GM21717 (cell line): ENCODE measurements at regions not wholly inside any gene's neighbourhood (a gene's known extent, or its start where the extent isn't known, plus 50 kb on each side); places are given as distances from the start of the nearest gene placed in this dataset.
A peak's percentile ranks its signal among the peaks of the same experiment; 100 is the strongest.
"Not testable (repeated sequence)": the region's sequence is repeated elsewhere in the genome, so short reads cannot be mapped to it uniquely, and the experiment has no call there.

Experiments
- ATAC-seq: cut with Tn5 transposase; IDR thresholded peaks from one replicate; pipeline ENCODE4 v1.9.1; 2021; ENCODE audit warnings: mild to moderate bottlenecking, moderate library complexity; ENCODE audit not compliant: unreplicated experiment

DNA sequence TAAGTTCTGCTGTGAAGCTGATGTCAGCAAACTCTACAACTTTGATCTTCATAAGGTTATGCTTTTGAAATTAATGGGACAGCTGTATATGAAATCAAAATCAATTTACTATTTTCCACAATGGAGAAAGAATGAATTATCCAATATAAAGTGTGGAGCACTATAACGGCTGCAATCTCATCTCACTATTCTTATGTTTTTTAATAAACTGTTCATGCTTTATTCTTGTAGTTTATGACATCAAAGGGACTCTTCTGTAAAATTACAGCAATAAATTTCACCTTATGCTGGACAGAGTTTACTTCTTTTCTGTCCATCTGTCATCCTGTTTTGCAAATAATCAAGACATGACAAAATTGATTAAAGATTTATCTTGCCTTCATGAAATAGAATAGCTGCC is 192.5 kb downstream of the TECRL start:
- no peak for ATAC-seq

DNA sequence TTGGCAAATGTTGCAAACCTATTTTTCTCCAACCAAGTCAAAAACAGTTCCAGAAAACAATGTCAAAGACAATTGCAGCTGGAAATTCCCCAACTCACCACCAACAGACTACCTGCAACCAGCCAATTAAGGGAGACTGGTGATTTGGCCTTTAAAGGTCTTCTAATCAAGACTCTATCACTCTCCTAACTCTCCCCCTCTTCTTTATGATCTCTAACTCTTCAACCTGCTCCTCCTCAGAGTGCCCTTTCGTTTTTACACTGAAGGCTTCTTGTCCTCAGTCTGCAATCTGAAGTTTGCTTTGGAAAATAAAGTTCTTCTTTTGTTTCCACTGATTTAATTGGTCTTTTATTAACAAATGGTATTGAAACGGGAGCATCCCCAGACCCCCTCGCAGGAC is 203.9 kb downstream of the TECRL start:
- ATAC-seq = no peak

DNA sequence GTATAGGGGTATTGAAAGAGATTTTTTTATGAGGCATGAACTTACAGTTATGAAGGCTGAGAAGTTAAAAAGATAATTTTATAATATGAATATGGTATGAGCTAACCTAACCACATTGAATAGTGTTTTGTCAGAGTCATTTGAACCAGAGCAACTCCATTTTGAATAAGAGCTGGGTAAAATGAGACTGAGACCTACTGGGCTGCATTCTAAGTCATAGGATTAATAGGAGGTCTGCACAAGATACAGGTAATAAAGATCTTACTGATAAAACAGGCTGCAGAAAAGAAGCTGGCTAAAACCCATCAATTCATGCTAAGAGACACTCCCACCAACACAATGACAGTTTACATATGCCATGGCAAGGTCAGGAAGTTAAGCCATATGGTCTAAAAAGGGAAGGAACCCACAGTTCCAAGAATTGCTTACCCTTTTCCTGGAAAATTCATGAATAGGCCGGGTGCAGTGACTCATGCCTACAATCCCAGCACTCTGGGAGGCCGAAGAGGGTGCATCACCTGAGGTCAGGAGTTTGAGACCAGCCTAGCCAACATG is 209.2 kb downstream of the TECRL start:
- no peak for ATAC-seq

DNA sequence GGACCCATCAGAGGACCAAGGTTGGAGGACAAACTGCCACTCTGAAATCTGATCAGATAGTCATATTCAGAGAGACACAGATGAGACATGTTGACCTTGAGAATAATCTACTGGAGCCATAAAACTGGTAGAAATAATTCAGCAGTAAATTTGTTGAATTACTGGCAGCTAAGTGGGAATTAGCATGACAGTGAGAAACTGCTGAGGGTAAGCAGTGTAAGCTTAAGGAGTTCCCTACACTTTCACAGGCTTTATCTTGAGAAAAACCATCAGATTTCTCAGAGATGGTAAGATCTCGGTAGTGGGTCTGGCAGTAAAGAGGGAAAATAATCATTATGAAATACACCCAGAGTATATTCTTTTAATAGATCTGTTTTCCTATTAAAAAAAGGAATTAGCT is 213.7 kb downstream of the TECRL start:
- ATAC-seq = no peak

DNA sequence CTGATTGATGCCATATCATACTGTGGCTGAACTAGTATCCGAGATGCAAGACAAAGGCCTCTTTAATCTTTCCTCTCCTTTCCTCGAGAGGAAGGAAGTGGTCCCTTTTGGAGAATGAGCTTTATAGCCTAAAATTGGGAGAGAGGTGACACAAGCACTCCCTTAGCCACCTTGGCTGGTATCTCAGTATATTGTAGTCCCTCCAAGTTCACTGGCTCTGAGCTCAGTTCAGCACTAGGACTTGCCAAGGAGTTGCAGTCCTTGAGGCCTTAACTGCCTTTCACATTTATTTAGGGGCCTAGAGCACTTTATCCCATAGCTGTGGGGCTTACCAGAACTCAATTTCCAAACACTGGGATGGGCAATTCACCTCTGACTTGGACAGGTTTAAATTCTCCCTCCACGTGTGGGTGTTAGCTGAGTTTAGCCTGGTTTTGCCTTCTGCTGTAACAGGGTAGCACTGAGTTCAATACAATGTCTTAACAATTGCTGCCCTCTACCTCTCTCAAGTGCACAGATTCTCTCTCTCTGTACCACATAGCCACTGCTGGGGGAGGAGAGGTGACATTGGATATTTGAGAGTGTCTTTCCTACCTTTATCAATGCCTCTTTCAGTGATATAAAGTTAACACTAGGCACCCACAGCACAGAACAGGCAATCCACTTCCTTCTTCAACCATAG is 216.4 kb downstream of the TECRL start:
- no peak for ATAC-seq

DNA sequence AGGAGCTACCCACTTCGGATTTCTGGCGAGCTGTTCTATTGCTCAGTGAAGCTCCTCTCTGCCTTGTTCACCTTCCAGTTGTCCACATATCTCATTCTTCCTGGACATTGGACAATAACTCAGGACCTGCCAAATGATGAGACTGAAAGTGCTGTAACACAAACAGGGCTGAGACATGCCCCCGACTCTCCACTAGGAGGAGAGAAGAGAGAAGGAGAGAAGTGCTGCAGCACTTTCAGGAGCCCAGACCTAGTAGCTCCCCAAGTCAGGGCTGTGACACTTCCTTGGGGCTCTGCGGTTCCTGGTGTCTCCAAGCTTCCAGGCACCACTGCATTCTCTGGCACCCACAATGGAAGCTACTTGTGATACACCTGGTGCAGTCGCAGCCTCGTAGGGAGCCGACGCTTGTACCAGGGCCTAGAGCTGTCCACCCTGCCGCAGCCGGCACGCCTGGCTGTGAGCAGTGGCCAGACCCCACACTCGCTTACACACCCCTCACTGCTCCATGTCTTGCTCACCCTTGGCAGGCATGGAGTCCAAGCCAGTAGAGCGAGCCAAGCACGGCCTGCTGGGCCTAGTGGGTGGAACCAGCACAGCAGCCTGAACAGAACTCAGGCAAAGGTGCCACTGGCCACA is 234.9 kb downstream of the TECRL start:
- ATAC-seq = no peak

DNA sequence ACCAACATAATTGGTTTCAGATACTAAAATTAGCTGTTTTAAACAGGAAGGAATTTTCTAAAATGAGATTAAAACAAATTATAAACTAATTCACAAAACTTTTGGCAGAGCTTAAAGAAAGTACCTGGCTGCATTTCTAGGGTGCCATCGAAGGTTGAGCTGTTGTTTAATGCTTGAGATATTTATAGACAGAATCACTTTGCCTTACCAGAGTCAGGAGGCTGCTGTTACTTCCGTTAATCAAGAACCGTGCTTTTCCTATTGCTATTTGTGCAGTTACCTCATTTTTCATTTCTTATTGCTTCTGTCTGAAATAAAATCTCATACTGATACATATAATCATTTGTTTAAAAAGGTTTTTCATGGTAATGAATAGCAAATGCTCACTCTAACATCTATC is 242.9 kb downstream of the TECRL start:
- ATAC-seq = no peak

DNA sequence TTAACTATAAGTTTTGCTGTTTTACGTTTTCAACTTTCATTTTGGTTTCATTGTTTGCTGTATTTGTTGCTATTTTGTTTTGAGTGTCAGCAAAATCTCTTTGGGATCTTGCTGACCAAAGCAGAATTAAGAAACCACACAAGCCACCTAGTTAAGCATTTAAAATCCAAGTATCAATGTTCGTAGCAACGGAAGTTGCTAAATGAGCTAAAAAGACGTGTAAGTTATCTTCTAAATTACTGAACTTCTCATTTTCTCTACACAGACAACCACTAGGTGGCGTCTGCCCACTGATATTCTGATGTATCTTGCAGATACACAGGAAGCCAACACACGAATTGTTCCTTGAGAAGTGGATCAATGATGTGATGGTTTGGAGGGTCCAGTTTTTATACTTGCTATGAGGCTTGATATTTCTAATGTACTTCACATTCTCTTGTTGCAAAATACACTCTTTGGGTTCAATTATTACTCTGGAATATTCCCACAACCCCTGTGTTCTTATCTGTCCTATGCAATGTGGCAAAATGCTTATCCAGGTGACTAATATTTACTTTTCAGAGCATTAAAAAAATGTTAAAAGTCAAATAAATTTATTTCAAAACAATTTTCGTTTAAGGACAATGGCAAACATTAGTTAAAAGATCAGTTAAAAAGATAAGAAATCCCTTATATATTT is 250.5 kb downstream of the TECRL start:
- ATAC-seq = peak; percentile 88

DNA sequence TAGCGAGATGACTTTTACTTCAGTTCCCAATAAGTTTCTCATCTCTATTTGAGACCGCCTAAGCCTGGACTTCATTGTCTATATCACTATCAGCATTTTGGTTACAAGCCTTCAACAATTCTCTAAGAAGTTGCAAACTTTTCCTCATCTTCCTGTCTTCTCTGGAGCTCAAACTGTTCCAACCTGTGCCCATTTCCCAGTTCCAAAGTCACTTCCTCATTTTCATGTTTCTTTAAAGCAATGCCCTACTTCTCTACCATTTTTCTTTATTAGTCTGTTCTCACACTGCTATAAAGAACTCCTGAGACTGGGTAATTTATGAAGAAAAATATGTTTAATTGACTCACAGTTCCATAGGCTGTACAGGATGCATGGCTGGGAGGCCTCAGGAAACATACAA is 251.9 kb downstream of the TECRL start:
- ATAC-seq = no peak

DNA sequence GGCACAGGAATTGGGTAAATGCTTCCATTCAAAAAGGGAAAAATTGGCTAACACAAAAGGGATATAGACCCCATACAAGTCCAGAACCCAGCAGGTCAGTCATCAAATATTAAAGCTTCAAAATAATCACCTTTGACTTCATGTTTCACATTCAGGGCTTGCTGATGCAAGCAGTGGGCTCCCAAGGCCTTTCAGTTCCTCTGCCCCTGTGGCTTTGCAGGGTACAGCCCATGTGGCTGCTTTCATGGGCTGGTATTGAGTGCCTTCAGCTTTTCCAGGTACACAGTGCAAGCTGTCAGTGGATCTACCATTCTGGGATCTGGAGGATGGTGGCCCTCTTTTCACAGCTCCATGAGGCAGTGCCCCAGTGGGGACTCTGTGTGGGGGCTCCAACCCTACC is 253.0 kb downstream of the TECRL start:
- no peak for ATAC-seq

DNA sequence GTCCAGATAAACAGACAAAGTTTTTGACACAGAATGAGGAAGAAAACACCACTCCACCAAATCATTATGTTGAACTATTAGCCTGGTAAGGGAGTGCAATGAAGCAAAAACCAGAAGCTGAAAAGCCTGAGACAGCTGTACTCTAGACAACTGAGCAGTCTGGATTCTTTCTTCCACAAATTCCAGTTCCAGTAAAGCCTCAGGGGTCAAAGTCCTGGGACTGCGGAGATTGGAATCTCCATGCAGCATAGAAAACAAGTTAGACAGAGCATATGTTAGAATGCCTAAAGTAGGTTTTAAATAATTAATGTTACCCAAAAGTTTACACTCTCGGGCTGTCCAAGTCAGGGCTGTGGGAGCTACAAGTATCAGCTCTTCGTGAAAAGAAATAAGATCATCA is 263.2 kb downstream of the TECRL start:
- ATAC-seq = no peak

DNA sequence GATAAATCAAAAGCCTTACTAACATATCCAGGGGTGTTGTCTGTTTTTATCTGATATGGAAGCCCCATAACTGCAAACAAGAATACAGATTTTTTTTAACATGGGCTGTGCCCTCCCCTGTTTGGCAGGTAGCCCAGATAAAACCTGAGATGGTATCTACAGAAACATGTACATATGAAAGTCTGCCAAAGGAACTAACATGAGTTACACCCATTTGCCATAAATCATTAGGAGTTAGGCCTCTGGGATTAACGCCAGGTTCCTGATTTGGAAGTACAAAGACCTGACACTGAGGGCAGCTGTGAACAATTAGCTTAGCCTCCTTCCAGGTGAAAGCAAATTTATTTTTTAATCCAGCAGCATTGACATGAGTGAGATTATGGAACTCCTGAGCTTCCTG is 264.3 kb downstream of the TECRL start:
- ATAC-seq = no peak

DNA sequence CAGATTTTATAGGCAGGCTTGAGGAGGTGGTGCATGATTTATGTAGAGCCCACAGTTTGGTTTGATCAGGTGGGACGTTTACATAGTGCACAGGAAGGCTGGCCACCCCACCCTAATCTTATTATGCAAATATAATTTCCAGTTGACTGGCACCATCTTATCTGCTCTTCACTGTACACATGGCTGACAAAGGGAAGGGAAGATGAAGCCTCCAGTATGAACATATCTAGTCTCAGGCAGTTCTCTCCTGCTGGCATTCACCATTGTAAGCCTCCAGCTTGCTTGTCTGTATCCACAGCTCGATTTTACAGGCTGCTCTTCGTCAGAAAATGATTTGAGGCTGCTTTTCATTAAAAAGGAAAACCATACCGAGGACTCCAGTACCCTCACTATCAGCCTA is 278.3 kb downstream of the TECRL start:
- no peak for ATAC-seq

DNA sequence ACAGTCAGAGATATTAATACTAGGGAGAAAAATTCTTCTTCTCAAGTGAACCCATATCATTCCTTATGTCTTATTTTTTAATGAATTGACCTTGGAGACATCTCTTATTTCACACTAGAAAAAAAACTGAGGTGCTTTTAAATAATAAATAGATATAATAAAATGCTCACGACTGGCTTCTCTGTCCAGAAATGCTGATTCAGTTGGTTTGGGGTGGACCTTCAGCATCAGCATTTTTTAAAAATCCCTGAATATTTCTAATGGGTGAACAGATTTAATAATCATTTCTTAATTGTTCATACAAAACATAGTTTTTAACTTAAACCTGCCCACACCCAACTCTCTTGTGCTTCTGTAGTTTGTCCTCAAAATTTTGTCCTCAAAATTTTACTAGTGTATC is 283.9 kb downstream of the TECRL start:
- no peak for ATAC-seq

DNA sequence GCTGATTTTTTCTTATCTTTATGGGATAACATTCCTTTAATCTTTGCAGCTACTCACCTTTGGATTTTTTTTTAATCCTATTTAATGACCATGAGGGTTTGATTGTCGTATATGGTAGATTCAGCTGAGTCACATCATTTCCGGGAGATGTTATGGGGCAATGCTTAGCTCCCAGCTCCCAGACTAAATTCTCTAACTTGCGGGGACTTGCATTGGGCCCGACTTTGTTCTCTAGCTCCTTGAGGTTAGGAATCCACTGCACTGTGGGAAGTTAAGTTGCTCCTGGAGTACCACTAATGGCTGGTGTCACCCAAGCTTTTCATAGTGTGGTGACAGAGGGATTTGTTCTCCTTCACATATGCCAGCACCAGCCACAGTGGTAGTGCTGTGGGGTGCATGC is 287.4 kb downstream of the TECRL start:
- no peak for ATAC-seq

DNA sequence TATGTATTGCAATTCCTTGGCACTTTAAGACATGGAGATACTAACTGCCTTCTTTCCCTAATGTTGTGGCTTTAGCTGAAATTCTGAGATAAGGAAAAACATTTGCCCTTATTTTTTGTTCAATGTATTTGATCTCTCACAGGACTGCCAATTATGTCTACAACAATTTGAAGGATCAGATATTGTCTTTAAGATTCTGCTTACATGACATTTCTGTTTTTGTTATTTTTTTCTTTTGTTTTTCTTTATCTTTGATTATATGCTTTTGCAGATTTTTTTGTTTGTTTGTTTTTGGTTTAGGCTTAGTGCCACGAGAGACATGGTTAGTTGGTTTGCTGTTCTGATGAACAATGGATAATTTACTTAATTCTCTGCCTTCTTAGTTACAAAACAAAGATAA is 303.3 kb downstream of the TECRL start:
- no peak for ATAC-seq

DNA sequence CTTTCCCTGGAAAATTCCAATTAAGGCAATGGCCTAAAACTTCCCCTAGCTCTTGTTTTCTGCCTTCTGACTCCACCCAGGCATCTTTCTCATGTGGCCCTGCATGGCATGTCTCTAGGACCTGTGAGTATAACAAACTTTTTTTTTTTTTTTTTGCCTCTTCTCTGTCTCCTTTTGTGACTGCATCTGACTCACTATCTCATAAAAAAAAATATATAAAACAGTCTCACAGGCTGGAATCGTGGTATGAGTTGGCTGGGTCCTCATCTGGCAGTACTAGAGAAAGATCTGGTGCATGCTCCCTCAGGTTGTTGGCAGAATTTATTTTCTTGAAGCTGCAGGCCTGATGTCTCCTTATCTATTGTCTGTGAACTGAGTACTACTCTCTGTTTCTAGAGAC is 313.9 kb downstream of the TECRL start:
- no peak for ATAC-seq

DNA sequence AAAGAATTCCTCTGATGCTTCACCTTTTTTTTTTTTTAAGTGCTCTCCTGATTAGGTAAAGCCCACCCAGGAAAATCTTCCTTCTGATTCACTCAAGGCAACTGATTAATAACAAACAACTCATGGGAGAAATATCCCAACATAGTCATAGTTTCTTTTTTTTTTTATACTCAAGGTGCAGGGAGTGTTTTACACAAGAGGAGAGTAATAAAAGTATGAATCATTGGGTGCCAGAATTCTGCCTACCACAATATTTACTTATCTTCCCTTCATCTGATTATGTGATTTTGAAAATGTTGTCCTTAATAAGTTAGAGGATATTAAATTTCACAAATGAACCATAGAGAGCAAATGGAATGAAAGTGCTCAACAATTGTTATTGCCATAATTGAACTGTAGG is 329.9 kb downstream of the TECRL start:
- ATAC-seq = no peak

DNA sequence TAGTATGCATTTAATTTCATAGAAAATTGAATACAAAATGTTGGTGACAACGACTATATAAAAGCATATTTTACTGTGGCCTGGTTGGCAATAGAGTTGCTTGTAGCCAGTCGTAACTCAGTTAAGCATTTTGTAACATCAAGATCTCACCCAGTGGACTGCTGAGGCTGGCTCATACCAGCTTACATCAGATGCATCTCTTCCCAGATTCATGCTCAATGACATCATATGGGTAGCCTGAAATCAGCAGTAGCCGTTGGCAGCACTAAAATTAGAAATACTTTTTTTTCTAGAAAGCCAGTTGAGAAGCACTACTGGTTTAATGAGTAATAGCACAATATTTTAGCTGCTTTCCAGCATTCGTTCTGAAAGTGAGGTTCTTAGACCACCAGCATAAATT is 341.2 kb downstream of the TECRL start:
- ATAC-seq = no peak

DNA sequence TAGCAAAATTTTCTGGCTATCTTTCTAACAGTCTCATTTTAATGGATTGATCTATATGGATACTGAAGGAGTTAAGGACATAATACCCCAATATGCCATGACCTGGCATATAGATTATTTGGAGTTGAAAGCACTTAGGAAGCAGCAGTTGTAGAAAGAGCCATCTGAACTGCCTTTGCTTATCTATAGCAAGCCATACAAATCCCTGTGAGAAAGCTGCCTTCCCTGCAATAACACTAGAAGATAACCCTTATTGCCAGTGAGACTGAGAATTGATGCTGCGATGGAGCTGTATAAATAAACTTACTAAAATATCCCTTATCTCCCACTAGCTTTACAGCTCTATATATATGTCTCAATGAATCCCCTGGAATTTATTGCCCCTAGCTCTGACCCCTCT is 346.3 kb downstream of the TECRL start:
- no peak for ATAC-seq

DNA sequence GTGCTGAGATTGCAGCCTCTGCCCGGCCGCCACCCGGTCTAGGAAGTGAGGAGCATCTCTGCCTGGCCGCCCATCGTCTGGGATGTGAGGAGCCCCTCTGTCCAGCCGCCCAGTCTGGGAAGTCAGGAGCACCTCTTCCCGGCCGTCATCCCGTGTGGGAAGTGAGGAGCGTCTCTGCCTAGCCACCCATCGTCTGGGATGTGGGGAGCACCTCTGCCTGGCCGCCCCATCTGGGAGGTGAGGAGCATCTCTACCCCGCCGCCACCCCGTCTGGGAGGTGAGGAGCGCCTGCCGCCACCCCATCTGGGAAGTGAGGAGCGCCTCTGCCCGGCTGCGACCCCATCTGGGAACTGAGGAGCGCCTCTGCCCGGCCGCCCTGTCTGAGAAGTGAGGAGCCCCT is 372.2 kb downstream of the TECRL start:
- ATAC-seq = not testable (repeated sequence)

DNA sequence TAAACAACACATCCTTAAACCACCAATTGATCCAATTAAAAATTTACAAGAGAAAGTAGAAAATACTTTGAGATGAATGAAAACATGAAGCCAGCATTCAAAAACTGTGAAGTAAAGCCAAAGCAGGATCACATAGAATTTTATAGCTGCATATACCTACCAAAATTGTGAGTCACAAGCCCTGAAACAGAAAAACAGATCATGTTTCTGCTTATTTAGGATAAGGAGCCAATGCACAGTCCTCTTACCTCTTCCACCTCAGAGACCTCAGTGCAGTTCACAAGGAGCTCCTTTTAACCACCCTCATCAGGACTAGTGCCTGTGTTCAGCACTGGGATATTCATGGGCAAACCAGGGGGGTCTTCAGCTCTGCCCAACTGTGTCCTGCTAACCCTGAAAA is 386.7 kb downstream of the TECRL start:
- ATAC-seq = no peak
